NCI-H2029 (cell line): ENCODE measurements at regions not wholly inside any gene's neighbourhood (a gene's known extent, or its start where the extent isn't known, plus 50 kb on each side); places are given as distances from the start of the nearest gene placed in this dataset.
A peak's percentile ranks its signal among the peaks of the same experiment; 100 is the strongest.

ENCODE experiments used
- DNase-seq: peaks from one replicate; lab custom pipeline; 2025; lab: John Stamatoyannopoulos, UW

- no peak for DNase-seq
Measured at GRCh38 chr5:2240118-2240904, 357.6 kb upstream of the IRX4 start.

- DNase-seq: no peak
Measured at GRCh38 chr5:2239201-2239910, 356.6 kb upstream of the IRX4 start.

DNA sequence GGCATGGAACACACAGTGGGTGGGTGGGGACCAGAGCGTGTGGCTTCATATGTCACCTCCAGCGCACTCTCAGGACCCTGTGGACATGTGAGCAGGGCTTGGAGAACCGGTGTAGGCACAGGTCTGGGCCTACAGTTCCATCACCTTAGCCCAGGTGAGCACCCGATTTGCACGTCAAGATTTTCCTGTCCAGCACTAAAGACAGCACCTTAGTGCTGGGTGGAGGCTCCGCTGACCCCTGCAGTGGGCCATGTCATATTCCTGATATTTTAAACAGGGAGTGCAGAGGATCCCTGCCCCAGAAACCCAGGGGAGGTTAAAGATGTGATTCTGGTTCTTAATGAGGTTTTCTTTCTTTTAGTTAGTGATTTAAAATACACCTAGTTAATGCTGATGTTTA, 356.0 kb upstream of the IRX4 start:
- DNase-seq: no peak

DNA sequence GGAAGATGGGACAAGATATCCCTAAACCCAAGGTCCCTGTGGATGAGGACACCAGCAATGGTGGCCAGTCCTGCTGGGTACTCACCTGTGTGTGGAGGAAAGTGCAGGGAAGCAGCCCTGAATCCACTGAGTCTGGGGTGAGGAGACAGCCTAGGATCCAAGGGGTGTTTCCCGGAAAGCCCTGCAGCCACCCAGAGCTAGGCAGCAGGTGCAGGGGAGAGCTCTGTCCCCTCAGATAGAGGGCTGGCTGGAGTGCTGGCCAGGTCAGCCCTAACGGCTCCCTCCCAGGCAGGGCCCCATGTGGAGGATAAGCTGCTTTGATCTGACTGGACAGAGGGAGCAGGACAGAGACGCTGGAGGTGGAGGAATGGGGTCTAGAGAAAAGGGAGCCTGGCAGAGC, 344.7 kb upstream of the IRX4 start:
- DNase-seq: no peak

DNA sequence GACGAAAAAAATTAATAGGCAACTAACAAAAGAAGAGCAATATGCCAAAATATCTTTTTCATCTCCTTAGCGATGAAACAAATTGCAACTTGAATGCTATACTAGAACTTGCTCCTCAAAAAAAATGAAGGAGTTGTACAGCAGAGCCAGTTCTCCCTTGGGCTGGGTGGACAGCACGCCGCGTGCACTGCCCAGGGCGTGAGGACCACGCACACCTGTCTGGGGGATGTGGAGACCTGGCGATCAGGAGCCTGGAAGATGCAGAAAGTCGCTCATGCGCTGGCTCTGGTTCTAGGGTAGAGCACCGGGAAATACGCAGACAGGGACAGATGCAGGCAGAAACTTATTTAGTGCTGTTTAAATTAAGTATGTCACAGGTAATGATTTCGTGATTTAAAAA, 342.0 kb upstream of the IRX4 start:
- DNase-seq: no peak

DNA sequence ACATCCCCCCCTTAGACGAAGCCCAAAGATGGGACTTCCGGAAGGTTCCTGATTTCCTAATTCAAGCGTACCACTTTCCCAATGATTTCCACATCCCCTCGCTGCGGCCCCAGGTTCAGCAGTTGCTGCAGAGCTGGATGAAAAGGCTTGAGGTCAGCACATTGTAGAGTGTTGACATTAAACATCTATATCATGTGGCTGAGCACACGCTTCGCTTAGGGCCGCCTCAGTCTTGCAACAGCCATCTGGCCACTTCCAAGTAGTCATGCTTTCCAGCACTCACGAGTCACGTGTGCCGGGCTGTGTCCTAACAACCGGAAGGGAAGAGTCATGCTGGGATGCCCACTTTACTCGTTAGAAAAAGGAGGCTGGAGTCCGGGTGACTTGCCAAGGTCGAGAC, 340.6 kb upstream of the IRX4 start:
- DNase-seq: no peak

DNA sequence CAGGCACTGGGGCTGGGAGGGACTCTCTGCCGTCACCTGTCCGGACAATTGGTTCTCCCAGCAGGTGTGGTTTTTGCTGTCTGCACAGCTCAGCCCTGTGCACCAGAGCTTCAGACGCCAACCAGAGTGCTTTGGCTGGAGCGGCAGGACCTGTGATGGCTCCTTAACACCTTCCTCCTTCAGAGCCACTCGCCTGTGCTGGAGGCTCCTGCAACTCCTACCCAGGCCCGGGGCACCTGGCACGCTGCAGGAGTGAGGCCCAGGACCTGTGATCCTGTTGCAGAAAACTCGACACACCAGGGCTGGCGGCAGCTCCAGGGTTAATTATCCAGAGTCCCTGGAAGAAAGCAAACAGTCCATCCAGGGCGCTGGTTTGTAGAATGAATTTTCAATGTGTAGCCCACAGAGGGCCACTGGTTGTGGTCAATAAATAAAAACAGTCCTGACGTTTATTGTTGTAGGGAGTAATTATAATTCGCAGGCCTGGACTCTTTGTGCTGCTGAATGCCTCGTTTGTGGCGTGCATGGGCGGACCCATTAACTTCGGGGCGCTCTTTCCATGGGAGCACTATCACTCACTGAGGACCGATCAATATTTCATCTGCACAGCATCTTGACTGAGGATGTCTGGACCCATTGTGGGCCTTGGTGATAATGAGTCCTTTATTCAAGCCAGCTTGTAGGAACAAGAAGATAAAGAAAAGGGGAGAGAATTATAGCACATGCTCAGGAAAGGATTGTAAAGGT, 339.7 kb upstream of the IRX4 start:
- DNase-seq: no peak

DNA sequence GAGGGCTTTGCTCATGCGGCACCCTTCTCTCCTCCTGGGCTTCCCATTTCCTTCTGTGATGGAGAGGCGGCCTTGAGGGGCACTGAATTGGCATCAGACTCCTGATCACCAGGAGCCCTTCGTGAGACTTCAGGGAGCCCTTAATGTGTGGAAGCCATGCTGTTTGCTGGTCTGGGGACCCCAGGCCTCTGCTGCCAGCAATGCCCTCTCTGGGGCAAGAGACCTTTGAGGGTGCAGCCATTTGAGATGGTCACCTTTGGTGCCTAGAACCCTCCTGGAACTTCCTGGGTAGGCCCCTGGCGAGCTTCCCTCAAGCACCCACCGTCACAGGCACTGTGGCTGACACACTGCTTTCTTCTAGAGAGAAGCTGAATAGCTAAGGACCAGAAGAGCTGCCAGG, 338.7 kb upstream of the IRX4 start:
- no peak for DNase-seq

DNA sequence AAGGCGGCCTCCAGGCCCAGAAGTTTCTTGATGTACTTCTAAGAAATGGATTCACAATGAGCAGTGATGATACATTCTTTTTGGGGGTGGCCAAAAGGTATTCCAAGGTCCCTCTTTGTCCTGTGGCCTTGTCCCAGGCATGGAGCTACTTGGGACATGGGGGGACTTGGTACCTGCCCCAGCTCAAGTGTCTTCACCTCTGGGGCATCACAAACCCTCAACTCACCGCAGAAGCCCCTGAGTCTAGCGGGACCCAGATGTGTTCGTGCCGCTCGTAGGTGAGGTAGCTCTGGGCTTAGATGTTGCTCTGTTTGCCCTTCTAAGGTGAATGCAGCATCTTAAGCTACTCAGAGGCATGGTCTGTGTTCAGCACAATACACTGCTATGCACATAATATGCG, 338.0 kb upstream of the IRX4 start:
- DNase-seq: no peak

GRCh38 chr5:2219149-2219776, 336.5 kb upstream of the IRX4 start:
- DNase-seq: no peak

DNA sequence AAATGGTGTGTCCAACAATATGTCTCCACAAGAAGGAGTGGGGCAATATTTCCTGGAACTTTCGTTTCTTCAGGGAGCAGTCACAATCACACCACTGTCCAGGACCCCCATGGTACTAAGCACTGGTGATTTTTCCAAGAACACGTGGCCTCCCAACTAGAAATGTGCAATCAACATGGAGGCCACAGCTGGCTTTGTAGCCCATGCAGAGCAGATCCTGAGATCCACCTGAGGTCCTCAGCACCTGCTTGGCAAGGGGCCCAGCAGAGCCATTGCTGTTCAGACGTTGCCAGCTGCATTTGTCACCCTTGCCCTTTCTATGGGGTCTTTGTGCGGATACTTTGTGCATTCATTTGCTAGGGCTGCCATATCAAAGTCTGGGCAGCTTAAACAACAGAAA, 334.5 kb upstream of the IRX4 start:
- peak; percentile 55 for DNase-seq

DNA sequence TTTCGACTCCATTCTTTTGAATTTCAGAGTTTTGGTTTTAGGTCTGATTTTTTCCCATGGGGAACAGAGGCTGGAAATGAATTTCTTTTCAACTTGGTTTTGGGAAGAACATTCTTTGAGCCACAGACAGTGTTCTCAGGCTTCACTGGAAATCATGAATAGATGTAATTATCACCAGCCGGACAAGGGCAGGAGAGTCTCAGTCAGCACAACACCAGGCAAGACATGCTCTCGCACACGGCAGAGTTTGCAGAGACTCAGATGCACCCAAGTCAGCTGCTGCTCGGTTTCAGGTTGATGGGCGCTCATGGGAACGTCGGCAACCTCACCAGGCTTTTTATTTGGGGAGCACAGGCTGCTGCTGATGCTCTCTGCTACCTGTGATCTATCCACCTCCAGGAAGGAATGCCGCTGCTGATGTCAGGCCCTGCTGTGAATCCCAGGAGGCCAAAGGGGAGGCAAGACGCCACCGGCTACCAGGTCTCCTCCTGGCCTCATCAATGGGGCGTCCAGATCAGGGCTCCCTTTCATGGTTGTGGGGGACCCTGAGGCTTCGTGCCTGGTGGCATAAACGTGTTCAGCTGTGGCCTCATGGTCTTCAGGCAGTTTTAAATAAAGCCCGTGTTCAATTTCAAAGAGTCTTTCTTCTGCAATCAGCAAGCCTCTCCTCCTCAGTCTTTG, 332.3 kb upstream of the IRX4 start:
- DNase-seq: no peak

- DNase-seq: no peak
Measured at GRCh38 chr5:2213121-2213730, 330.5 kb upstream of the IRX4 start.

- DNase-seq: no peak
Measured at GRCh38 chr5:2212481-2212880, 329.8 kb upstream of the IRX4 start.

- DNase-seq: no peak
Measured at GRCh38 chr5:2208239-2208544, 325.5 kb upstream of the IRX4 start.

DNA sequence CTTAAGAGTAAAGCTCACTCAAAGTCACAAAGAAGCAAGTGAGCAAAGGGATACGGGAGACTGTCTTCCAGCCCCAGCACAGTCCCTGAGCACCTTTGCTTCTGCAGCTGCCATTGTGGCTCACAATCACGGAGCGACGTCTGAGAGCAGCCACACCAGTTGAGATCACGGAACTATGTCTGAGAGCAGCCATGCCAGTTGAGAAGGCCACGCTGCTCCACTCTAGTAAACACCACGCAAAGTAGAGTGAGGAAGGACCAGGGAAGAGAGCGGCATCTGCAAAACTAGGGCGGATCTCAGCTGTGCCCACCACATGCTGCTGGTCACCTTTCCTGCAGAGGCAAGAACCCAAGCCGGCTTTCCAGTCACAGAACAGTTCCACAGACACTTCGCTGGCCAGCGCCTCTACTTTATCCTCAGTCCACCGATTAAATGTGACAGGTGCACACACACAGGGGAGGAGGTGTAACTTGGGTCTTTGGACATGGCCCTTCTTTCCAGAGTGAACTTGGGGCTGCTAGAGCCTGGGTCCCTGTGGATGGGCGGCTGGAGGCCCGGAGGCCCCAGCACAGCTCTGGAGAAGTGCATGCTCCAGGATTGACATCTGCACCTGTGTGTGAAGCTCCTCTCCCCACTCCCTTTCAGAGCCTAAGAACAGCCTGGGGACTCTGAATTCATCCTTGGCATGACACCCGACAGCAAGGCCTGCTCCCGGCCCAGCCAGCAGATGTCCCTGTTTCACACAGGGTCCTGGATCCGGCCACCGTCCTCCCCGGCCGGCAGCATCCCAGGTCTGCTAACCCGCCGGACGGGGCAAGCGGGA, 324.9 kb upstream of the IRX4 start:
- DNase-seq: no peak

GRCh38 chr5:2207109-2207399, 324.3 kb upstream of the IRX4 start:
- DNase-seq: no peak

GRCh38 chr5:2206293-2207108, 323.8 kb upstream of the IRX4 start:
- DNase-seq: no peak

DNA sequence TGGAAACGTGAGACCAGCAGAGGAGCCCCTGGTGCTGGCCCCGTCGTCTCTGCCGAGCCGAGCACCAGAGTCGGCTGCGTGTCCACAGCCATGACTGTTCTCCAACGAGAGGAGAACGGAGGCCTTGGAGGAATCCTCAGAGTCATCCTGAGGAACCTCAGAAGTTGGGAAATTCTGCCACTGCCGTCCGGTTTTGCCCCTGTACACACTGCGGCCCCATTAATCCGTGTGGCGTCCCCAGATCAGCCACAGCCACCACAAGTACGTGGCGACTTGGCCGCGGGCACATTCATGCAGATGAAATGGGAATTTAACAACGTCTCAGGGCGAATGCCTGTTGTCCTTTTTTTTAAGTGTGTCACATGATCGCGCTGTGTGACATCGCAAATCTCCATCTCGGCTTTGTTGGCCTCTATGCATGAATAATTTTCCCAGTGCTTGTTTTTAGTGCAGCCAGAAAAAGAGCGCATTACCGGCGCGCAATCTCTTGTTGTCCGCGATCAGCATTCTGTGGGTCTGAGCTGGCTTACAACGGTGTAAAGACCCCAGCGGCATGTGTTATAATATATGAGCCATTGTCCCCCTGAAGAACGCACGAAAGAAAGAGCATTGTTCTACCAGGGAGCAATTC, 323.0 kb upstream of the IRX4 start:
- DNase-seq: no peak

- DNase-seq: no peak
Measured at GRCh38 chr5:2205185-2205585, 322.5 kb upstream of the IRX4 start.
